ENCODE measurements at regions not wholly inside any gene's neighbourhood (a gene's known extent, or its start where the extent isn't known, plus 50 kb on each side); places are given as distances from the start of the nearest gene placed in this dataset.

- TF ChIP-seq POLR2A (IDR thresholded peaks at IDR 0.05), result no peak
- no peak for TF ChIP-seq CTCF (IDR thresholded peaks at IDR 0.05)
Measured at GRCh38 chr5:61831736-61832135, 474.3 kb upstream of the KIF2A start.
